Liver (tissue), 8 donors: ENCODE measurements at regions not wholly inside any gene's neighbourhood (a gene's known extent, or its start where the extent isn't known, plus 50 kb on each side); places are given as distances from the start of the nearest gene placed in this dataset.

ENCODE experiments used
- DNase-seq: peaks from one replicate; pipeline ENCODE4 v3.0.0-alpha.2; 2017; ENCODE audit warnings: low spot score
- H3K27ac ChIP-seq, 2 donors: one replicate each; pipeline ENCODE4 v1.7.0; 2013; ENCODE audit warnings: inconsistent platforms in 2 of 2, low read length in 2 of 2, control low read depth in 1 of 2, low read depth in 1 of 2, mild to moderate bottlenecking in 1 of 2
- H3K27me3 ChIP-seq, 4 donors: one replicate each; pipeline versions ENCODE4 v1.6.1 to v1.7.0; 2013; ENCODE audit warnings: low read length in 3 of 4, inconsistent platforms in 1 of 4, mild to moderate bottlenecking in 1 of 4, moderate library complexity in 1 of 4; ENCODE audit not compliant: control insufficient read depth in 4 of 4, insufficient read depth in 4 of 4
- H3K36me3 ChIP-seq, 4 donors: one replicate each; pipeline versions ENCODE4 v1.6.1 to v1.7.0; 2013; ENCODE audit warnings: low read length in 3 of 4, mild to moderate bottlenecking in 3 of 4, low read depth in 1 of 4, moderate library complexity in 1 of 4; ENCODE audit not compliant: control insufficient read depth in 4 of 4, insufficient read depth in 3 of 4
- H3K4me1 ChIP-seq, 4 donors: one replicate each; pipeline versions ENCODE4 v1.6.1 to v1.7.0; 2013; ENCODE audit warnings: low read length in 3 of 4, mild to moderate bottlenecking in 3 of 4, moderate library complexity in 1 of 4; ENCODE audit not compliant: control insufficient read depth in 4 of 4, insufficient read depth in 4 of 4
- H3K4me3 ChIP-seq, 3 donors: one replicate each; pipeline versions ENCODE4 v1.6.1 to v1.7.0; 2013; ENCODE audit warnings: low read length in 3 of 3, control low read depth in 1 of 3, low read depth in 1 of 3, mild to moderate bottlenecking in 1 of 3
- H3K9ac ChIP-seq, 2 donors: one replicate each; pipeline ENCODE4 v1.7.0; 2013; ENCODE audit warnings: low read length in 2 of 2, mild to moderate bottlenecking in 2 of 2, moderate library complexity in 2 of 2, control low read depth in 1 of 2, low read depth in 1 of 2
- H3K9me3 ChIP-seq, 4 donors: one replicate each; pipeline versions ENCODE4 v1.6.1 to v1.7.0; 2013; ENCODE audit warnings: low read length in 3 of 4; ENCODE audit not compliant: control insufficient read depth in 4 of 4
- ATF3 ChIP-seq: IDR thresholded peaks from 2 replicates; pipeline ENCODE4 v1.6.1; 2016; ENCODE audit warnings: antibody characterized with exemption
- CTCF ChIP-seq: fragments of 150-350 bp; IDR thresholded peaks from 2 replicates; pipeline ENCODE4 v1.5.1; 2017; ENCODE audit warnings: improper control_type of control experiment, low read depth, low read length; ENCODE audit not compliant: missing input control
- EGR1 ChIP-seq, 2 donors: IDR thresholded peaks; 2 replicates each; pipeline ENCODE4 v1.6.1; 2016 to 2018; ENCODE audit warnings: antibody characterized with exemption in 2 of 2, low read depth in 2 of 2
- FOXA1 ChIP-seq: IDR thresholded peaks from 2 replicates; pipeline ENCODE4 v1.6.1; 2016; ENCODE audit warnings: antibody characterized with exemption
- FOXA2 ChIP-seq: IDR thresholded peaks from 2 replicates; pipeline ENCODE4 v1.6.1; 2016; ENCODE audit warnings: antibody characterized with exemption
- GABPA ChIP-seq, 2 donors: IDR thresholded peaks in 1 of 2; conservative IDR thresholded peaks in 1 of 2; 2 replicates each; pipeline ENCODE4 v1.6.1; 2016; ENCODE audit warnings: antibody characterized with exemption in 2 of 2, mild to moderate bottlenecking in 1 of 2, moderate library complexity in 1 of 2
- HNF4A ChIP-seq, 2 donors: conservative IDR thresholded peaks; 2 replicates each; pipeline ENCODE4 v1.6.1; 2016; ENCODE audit warnings: antibody characterized with exemption in 2 of 2, mild to moderate bottlenecking in 2 of 2
- HNF4G ChIP-seq: IDR thresholded peaks from 2 replicates; pipeline ENCODE4 v1.6.1; 2016; ENCODE audit warnings: antibody characterized with exemption
- JUND ChIP-seq, 2 donors: IDR thresholded peaks; 2 replicates each; pipeline ENCODE4 v1.6.1; 2016; ENCODE audit warnings: antibody characterized with exemption in 2 of 2
- MAX ChIP-seq: IDR thresholded peaks from 2 replicates; pipeline ENCODE4 v1.6.1; 2016; ENCODE audit warnings: antibody characterized with exemption
- NR2F2 ChIP-seq: IDR thresholded peaks from 2 replicates; pipeline ENCODE4 v1.6.1; 2016; ENCODE audit warnings: antibody characterized with exemption
- REST ChIP-seq: IDR thresholded peaks from 2 replicates; pipeline ENCODE4 v1.6.1; 2016; ENCODE audit warnings: antibody characterized with exemption, mild to moderate bottlenecking
- RXRA ChIP-seq, 2 donors: IDR thresholded peaks; 2 replicates each; pipeline ENCODE4 v1.6.1; 2017 to 2018; ENCODE audit warnings: antibody characterized with exemption in 2 of 2, mild to moderate bottlenecking in 1 of 2
- SP1 ChIP-seq: IDR thresholded peaks from 2 replicates; pipeline ENCODE4 v1.6.1; 2018; ENCODE audit warnings: antibody characterized with exemption, mild to moderate bottlenecking
- TAF1 ChIP-seq: conservative IDR thresholded peaks from 2 replicates; pipeline ENCODE4 v1.6.1; 2016; ENCODE audit warnings: antibody characterized with exemption, mild to moderate bottlenecking
- YY1 ChIP-seq: IDR thresholded peaks from 2 replicates; pipeline ENCODE4 v1.6.1; 2016; ENCODE audit warnings: antibody characterized with exemption, mild to moderate bottlenecking
- ZBTB33 ChIP-seq: IDR thresholded peaks from 2 replicates; pipeline ENCODE4 v1.6.1; 2016; ENCODE audit warnings: antibody characterized with exemption
- WGBS: extraction: QIAGEN DNeasy Blood & Tissue Kit; methylation state at CpG from one replicate; pipeline ENCODE4 v1.1.7; 2013; 5-methylcytosine and 5-hydroxymethylcytosine counted together
- donor health status: healthy.
- donor health status: healthy.
- donor health status: healthy.
- donor health status: healthy.
- donor health status: healthy.

- Histone ChIP-seq H3K4me1 (peaks cover 0 to 3% (median 0%) of the 10 kb centered on the region in 4 donors), H3K36me3 (no peaks in the 10 kb centered on the region), H3K9me3 (no peaks in the 10 kb centered on the region), H3K27me3 (peaks cover 0 to 2% (median 0%) of the 10 kb centered on the region in 4 donors), H3K4me3 (no peak overlapping the region), H3K27ac (no peak overlapping the region), H3K9ac (no peak overlapping the region)
- no peak for TF ChIP-seq REST
- TF ChIP-seq HNF4G = no peak
- no peak for TF ChIP-seq JUND (IDR thresholded peaks at IDR 0.05)
- TF ChIP-seq RXRA (IDR thresholded peaks at IDR 0.05) = no peak
- TF ChIP-seq CTCF = no peak
- TF ChIP-seq ZBTB33 = no peak
- no peak for TF ChIP-seq TAF1
- TF ChIP-seq FOXA1 = no peak
- TF ChIP-seq HNF4A (conservative IDR thresholded peaks at IDR 0.05) = no peak
- TF ChIP-seq FOXA2 = no peak
- TF ChIP-seq GABPA (IDR thresholded peaks at IDR 0.05 in 1 of 2, conservative IDR thresholded peaks at IDR 0.05 in 1 of 2) = no peak
- TF ChIP-seq SP1 = no peak
- TF ChIP-seq EGR1 (IDR thresholded peaks at IDR 0.05; ENCODE audit: low read depth in 2 of 2) = no peak
- TF ChIP-seq MAX = no peak
- TF ChIP-seq YY1 = no peak
- no peak for TF ChIP-seq ATF3
- DNase-seq = peak; percentile 23
- 72% methylated on average over 6 of the region's 6 CpGs for WGBS
Measured at GRCh38 chr11:134583397-134583990, 171.5 kb upstream of the B3GAT1 start.

- 11% methylated on average over 1 of the region's 1 CpG for WGBS
- DNase-seq = peak; percentile 32
- Histone ChIP-seq H3K27ac (no peak overlapping the region), H3K4me1 (peaks cover 0 to 3% (median 0%) of the 10 kb centered on the region in 4 donors), H3K9me3 (no peaks in the 10 kb centered on the region), H3K4me3 (no peak overlapping the region), H3K9ac (no peak overlapping the region), H3K36me3 (no peaks in the 10 kb centered on the region), H3K27me3 (peaks cover 0 to 2% (median 0%) of the 10 kb centered on the region in 4 donors)
- TF ChIP-seq YY1 (no peak), JUND (IDR thresholded peaks at IDR 0.05) (no peak), ZBTB33 (no peak), HNF4G (no peak), MAX (no peak), REST (no peak), TAF1 (no peak), FOXA2 (no peak), HNF4A (conservative IDR thresholded peaks at IDR 0.05) (no peak), NR2F2 (no peak), GABPA (IDR thresholded peaks at IDR 0.05 in 1 of 2, conservative IDR thresholded peaks at IDR 0.05 in 1 of 2) (no peak), EGR1 (IDR thresholded peaks at IDR 0.05; ENCODE audit: low read depth in 2 of 2) (no peak)
Measured at GRCh38 chr11:134582770-134583095, 170.7 kb upstream of the B3GAT1 start.
